Esophagus muscularis mucosa (tissue), 3 donors: ENCODE measurements at regions not wholly inside any gene's neighbourhood (a gene's known extent, or its start where the extent isn't known, plus 50 kb on each side); places are given as distances from the start of the nearest gene placed in this dataset.

Experiments
- CTCF ChIP-seq, 3 experiments: fragments of 200-600 bp in 2 of 3; fragments of 450-650 bp in 1 of 3; sonication (generic) in 2 of 3; IDR thresholded peaks; one replicate each; pipeline ENCODE4 v1.5.1; 2017 to 2019; ENCODE audit warnings: antibody characterized with exemption in 3 of 3, mild to moderate bottlenecking in 2 of 3, moderate library complexity in 1 of 3
- POLR2AphosphoS5 ChIP-seq, 2 donors: sonication (generic); formaldehyde crosslinking; IDR thresholded peaks; one replicate each; pipeline ENCODE4 v1.6.1; 2017; ENCODE audit warnings: antibody characterized with exemption in 2 of 2

DNA sequence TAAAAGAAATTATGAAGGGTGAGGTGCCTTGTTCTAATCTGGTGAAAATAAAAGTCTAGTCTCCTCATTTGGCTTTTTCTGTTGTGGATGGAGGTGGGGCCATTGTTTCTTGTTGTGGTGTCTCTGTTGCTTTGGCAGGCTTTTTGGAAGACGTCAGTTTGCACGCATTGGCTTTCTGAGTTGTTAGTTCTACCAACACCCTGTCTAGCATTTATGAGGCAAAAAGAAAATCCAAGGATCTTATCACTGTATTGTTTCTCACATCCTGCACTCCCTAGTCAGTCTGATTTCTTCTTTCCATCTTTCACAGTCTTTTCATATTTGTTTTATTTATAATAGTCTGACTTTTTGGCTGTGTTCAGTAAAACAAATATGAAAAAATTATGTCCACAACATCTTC lies 898.3 kb downstream of the REEP3 start:
- no peak for TF ChIP-seq CTCF (IDR thresholded peaks at IDR 0.05)
- no peak for TF ChIP-seq POLR2AphosphoS5 (IDR thresholded peaks at IDR 0.05)
